ENCODE measurements at regions not wholly inside any gene's neighbourhood (a gene's known extent, or its start where the extent isn't known, plus 50 kb on each side); places are given as distances from the start of the nearest gene placed in this dataset.

- H3K36me3 ChIP-seq (ENCODE audit: control insufficient read depth, insufficient read depth, low read length) = no peaks in the 10 kb centered on the region
- ChIA-PET POLR2A (no interaction called here), CTCF (no interaction called here)
- H3K27me3 ChIP-seq (ENCODE audit: control insufficient read depth, insufficient read depth, low read length) = no peaks in the 10 kb centered on the region
- TF ChIP-seq CTCF (IDR thresholded peaks at IDR 0.05; ENCODE audit: insufficient read depth, low read depth, low read length) = no peak
- DNase-seq (ENCODE audit: low read depth) = no peak
- H3K4me3 ChIP-seq (ENCODE audit: low read depth, low read length) = no peak overlapping the region
Measured at GRCh38 chr5:91941588-91941987, 558.5 kb upstream of the ARRDC3 start.

GRCh38 chr5:91938441-91938840, 555.3 kb upstream of the ARRDC3 start:
- CTCF ChIA-PET = no interaction called here
- no peak for DNase-seq (ENCODE audit: low read depth)
- POLR2A ChIA-PET = no interaction called here
- no peaks in the 10 kb centered on the region for H3K36me3 ChIP-seq (ENCODE audit: control insufficient read depth, insufficient read depth, low read length)
- no peaks in the 10 kb centered on the region for H3K27me3 ChIP-seq (ENCODE audit: control insufficient read depth, insufficient read depth, low read length)
- no peak overlapping the region for H3K4me3 ChIP-seq (ENCODE audit: low read depth, low read length)
- TF ChIP-seq CTCF (IDR thresholded peaks at IDR 0.05; ENCODE audit: insufficient read depth, low read depth, low read length) = no peak

- no peaks in the 10 kb centered on the region for H3K27me3 ChIP-seq (ENCODE audit: control insufficient read depth, insufficient read depth, low read length)
- no peak for TF ChIP-seq CTCF (IDR thresholded peaks at IDR 0.05; ENCODE audit: insufficient read depth, low read depth, low read length)
- no peak overlapping the region for H3K4me3 ChIP-seq (ENCODE audit: low read depth, low read length)
- no peaks in the 10 kb centered on the region for H3K36me3 ChIP-seq (ENCODE audit: control insufficient read depth, insufficient read depth, low read length)
- POLR2A ChIA-PET = no interaction called here
- DNase-seq (ENCODE audit: low read depth) = no peak
- CTCF ChIA-PET = interaction anchor here (0.7 to 1.3 kb wide), 2 partner anchors 8 to 20 kb away, joined by 3 read pairs; no protein-coding TSS in a partner anchor
Measured at GRCh38 chr5:91937121-91937520, 554.0 kb upstream of the ARRDC3 start.

- no peak for DNase-seq (ENCODE audit: low read depth)
- no peaks in the 10 kb centered on the region for H3K36me3 ChIP-seq (ENCODE audit: control insufficient read depth, insufficient read depth, low read length)
- POLR2A ChIA-PET = no interaction called here
- H3K27me3 ChIP-seq (ENCODE audit: control insufficient read depth, insufficient read depth, low read length) = no peaks in the 10 kb centered on the region; the same call in 1 of the 2 replicates
- CTCF ChIA-PET = interaction anchor here (0.6 to 1.5 kb wide), 4 partner anchors 16 to 1794 kb away, joined by 3 to 6 read pairs (median 3); no protein-coding TSS in a partner anchor
- H3K4me3 ChIP-seq (ENCODE audit: low read depth, low read length) = no peak overlapping the region
- no peak for TF ChIP-seq CTCF (IDR thresholded peaks at IDR 0.05; ENCODE audit: insufficient read depth, low read depth, low read length)
Measured at GRCh38 chr5:91929522-91929817, 546.4 kb upstream of the ARRDC3 start.

GRCh38 chr5:91928754-91929521, 545.8 kb upstream of the ARRDC3 start:
- ChIA-PET POLR2A (no interaction called here), CTCF (interaction anchor here (0.6 to 1.5 kb wide), 4 partner anchors 17 to 1795 kb away, joined by 3 to 6 read pairs (median 3); no protein-coding TSS in a partner anchor)
- TF ChIP-seq CTCF (IDR thresholded peaks at IDR 0.05; ENCODE audit: insufficient read depth, low read depth, low read length) = peak; percentile 46
- no peaks in the 10 kb centered on the region for H3K36me3 ChIP-seq (ENCODE audit: control insufficient read depth, insufficient read depth, low read length)
- no peaks in the 10 kb centered on the region; the same call in 1 of the 2 replicates for H3K27me3 ChIP-seq (ENCODE audit: control insufficient read depth, insufficient read depth, low read length)
- H3K4me3 ChIP-seq (ENCODE audit: low read depth, low read length) = no peak overlapping the region
- no peak for DNase-seq (ENCODE audit: low read depth)
